ENCODE measurements at regions not wholly inside any gene's neighbourhood (a gene's known extent, or its start where the extent isn't known, plus 50 kb on each side); places are given as distances from the start of the nearest gene placed in this dataset.

DNA sequence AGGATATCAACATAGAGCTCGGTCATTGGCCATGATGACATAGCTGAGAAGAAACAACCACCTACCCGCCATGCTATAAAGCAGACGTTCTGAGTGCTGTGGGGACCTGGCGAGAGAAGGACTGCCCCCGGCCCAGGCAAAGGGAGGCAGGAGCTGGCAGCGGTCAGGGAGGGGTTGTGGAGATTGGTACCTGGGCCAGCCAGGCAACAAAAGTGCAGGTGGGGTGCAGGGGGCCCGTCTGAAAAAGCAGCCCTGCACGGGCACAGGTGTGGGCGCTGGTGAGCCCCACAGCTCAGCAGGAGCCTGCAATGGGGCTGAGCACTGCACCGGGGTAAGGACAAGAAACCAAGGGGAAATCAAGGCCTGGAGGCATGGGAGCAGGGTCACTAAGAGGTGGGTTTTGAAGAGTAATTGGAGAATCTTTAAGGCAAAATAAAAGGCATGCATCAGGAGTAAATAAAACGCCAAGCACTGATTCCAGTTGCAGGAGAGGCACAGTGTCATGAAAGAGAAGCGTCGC is 464.0 kb downstream of the EIPR1 start:
- TF ChIP-seq, protein P1, sequence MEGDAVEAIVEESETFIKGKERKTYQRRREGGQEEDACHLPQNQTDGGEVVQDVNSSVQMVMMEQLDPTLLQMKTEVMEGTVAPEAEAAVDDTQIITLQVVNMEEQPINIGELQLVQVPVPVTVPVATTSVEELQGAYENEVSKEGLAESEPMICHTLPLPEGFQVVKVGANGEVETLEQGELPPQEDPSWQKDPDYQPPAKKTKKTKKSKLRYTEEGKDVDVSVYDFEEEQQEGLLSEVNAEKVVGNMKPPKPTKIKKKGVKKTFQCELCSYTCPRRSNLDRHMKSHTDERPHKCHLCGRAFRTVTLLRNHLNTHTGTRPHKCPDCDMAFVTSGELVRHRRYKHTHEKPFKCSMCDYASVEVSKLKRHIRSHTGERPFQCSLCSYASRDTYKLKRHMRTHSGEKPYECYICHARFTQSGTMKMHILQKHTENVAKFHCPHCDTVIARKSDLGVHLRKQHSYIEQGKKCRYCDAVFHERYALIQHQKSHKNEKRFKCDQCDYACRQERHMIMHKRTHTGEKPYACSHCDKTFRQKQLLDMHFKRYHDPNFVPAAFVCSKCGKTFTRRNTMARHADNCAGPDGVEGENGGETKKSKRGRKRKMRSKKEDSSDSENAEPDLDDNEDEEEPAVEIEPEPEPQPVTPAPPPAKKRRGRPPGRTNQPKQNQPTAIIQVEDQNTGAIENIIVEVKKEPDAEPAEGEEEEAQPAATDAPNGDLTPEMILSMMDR (IDR thresholded peaks at IDR 0.05) = no peak
- DNase-seq (ENCODE audit: low spot score) (no peak), ATAC-seq (ENCODE audit: low FRiP score) (no peak)

DNA sequence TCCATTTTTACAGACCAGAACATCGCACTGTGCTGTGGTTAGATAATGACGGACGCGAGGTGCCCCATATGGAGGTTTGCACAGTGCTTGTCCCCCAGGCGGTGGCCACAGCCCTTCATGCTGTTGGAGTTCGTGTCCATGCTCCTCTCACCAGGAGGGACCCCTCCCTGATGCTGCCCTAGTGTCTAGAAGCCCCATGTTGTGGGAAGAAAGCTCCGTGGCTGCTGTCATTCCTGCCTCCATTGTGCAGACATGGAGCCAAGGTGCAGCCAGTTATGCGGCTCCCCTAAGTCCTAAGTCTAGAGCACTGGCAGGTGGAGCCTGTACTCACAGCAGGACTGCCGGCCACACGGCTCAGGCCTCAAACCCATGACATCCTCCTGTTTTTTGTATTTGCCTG is 464.9 kb downstream of the EIPR1 start:
- TF ChIP-seq, protein P1 (IDR thresholded peaks at IDR 0.05) = no peak
- no peak for ATAC-seq (ENCODE audit: low FRiP score)
- no peak for DNase-seq (ENCODE audit: low spot score)

DNA sequence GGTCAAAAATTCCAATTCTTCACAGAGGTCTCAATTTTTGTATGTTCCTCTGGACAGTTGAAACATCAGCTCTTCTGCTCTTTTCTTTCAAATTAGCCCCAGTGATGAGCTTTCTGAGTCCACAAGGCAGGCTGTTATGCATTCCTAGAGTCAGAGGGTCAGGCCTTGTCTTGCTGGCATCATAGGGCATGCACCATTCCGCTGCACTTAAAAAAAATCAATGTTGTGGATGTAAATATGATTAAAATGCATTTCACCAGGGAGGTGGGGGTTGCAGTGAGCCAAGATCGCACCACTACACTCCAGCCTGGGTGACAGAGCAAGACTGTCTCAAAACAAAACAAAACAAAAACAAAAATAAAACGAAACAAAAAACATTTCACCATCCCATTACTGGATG is 465.3 kb downstream of the EIPR1 start:
- TF ChIP-seq, protein P1 (IDR thresholded peaks at IDR 0.05) = no peak
- ATAC-seq (ENCODE audit: low FRiP score) (no peak), DNase-seq (ENCODE audit: low spot score) (no peak)

DNA sequence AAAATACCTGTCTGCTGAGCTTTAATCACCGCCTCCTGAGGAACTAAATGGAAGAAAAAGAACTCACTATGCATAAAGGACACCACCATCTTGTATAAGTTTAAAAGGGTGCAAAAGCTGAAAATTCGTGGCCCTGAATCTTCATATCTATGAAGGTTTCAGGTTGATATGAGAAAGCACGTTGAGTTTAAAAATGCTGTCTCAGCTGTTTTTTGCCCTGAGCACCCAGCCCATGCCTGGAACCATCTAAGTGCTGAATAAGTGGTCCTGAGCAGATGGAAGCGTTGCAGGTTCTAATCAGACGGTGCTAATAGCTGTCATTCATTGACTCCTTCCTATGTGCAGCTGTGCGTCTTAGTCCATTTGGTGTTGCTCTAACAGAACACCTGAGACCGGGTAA is 467.4 kb downstream of the EIPR1 start:
- TF ChIP-seq, protein P1 (IDR thresholded peaks at IDR 0.05) = no peak
- ATAC-seq (ENCODE audit: low FRiP score) (no peak), DNase-seq (ENCODE audit: low spot score) (no peak)

DNA sequence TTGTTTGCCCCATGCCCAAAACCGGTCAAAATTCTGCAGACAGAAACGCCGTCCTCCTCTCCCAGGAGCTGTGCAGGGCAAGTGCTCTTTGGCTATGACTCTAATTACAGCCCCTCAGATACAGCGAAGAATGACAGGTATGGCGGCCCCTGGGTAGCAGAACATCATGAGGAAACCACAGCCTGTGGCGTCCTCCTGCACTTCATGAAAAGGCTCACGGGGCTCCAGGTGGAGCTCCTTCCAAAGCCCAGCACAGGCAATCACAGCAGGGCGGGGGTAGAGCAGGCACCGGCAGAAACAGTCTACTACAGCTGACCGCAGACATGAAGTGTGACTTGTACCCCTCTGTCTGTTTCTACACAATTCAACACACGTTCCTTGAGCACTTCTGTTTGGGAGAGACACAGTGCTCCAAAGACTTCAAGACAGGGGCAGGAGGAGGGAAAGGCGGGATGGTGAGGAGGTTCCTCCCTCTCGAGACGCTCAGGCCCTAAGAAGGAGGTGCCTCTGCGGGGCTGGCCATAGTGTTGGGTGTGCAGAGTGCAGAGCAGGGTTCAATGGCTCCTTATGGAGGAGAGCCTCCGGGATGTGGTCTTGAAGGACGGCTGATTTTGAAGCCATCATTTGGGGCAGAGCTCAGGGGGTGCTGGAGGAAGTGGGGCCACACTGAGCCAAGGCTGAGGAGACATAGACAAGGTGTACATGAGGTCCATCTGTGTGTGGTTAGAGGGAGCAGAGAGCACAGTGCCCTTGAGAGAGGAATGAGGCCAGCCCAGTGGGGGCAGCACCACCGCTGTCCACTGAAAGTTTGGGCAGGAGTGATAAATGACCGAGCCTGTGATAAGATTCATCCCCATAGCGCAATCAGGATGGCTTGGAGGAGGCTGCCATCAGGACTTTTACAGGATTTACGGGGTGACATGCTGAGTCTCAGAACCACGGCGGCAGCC is 468.3 kb downstream of the EIPR1 start:
- DNase-seq (ENCODE audit: low spot score) = no peak
- ATAC-seq (ENCODE audit: low FRiP score) = no peak
- TF ChIP-seq, protein P1 (IDR thresholded peaks at IDR 0.05) = no peak

DNA sequence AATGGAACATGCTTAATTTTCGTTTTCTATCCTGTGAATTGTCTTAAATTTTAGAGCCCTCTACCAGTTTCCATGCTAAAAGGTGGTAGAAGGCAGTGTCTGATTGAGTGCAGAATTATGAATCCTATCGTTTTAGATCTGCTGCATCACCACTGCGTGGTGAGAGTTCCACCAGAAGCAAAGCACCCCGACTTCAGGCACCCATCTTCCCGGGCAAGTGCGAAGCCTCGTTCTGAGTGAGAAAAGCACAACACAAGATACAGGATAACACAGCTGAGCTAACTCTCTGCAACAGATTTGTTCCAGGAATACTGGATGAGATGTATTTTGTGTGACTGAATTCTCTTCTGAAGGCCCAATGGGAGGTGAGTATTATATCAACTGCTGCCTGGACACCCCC is 471.5 kb downstream of the EIPR1 start:
- TF ChIP-seq, protein P1 (IDR thresholded peaks at IDR 0.05) = no peak
- no peak for ATAC-seq (ENCODE audit: low FRiP score)
- no peak for DNase-seq (ENCODE audit: low spot score)
